Muscle of leg (tissue), 3 donors: ENCODE measurements at regions not wholly inside any gene's neighbourhood (a gene's known extent, or its start where the extent isn't known, plus 50 kb on each side); places are given as distances from the start of the nearest gene placed in this dataset.
A peak's percentile ranks its signal among the peaks of the same experiment; 100 is the strongest.

ENCODE experiments used
- DNase-seq: peaks from one replicate; pipeline ENCODE4 v3.0.0; 2013
- H3K27ac ChIP-seq: one replicate; pipeline ENCODE4 v1.5.1; 2013; ENCODE audit warnings: mild to moderate bottlenecking, low read length, control low read depth
- H3K27me3 ChIP-seq: one replicate; pipeline ENCODE4 v1.6.1; 2013; ENCODE audit warnings: low read length; ENCODE audit not compliant: control insufficient read depth, insufficient read depth
- H3K36me3 ChIP-seq: one replicate; pipeline ENCODE4 v1.6.1; 2013; ENCODE audit warnings: low read length; ENCODE audit not compliant: control insufficient read depth, insufficient read depth
- H3K4me1 ChIP-seq: one replicate; pipeline ENCODE4 v1.6.1; 2013; ENCODE audit warnings: low read length; ENCODE audit not compliant: control insufficient read depth, insufficient read depth
- H3K4me3 ChIP-seq: one replicate; pipeline ENCODE4 v1.5.1; 2013; ENCODE audit warnings: low read length, control low read depth
- H3K9me3 ChIP-seq: replicated peaks from 2 replicates; pipeline ENCODE4 v1.6.1; 2013; ENCODE audit warnings: low read depth, low read length; ENCODE audit not compliant: control insufficient read depth
- WGBS: methylation state at CpG from one replicate; pipeline ENCODE4 v1.1.5; 2013; ENCODE audit warnings: missing lambda C conversion rate; ENCODE audit not compliant: insufficient coverage; 5-methylcytosine and 5-hydroxymethylcytosine counted together

DNA sequence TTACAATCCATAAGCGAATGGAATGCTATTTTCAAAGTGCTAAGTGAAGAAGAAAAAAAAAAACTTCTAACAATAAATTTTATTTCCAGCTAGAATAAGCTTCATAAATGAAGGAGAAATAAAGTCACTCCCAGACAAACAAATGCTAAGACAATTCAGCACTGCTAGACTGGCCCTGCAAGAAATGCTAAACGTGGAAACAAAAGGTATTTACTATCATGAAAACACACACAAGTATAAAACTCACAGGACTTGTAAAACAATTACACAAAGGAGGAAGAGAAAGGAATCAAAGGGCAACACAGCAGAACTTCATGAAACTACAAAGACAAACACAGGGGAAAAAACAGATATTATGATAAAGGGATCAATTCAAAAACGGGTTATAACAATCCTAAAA, 85.8 kb upstream of the NELL2 start:
- WGBS, result no CpG with 5 or more reads among the region's 3 CpGs
- H3K4me1 ChIP-seq, result no peaks in the 10 kb centered on the region
- no peak overlapping the region for H3K27ac ChIP-seq
- H3K27me3 ChIP-seq, result no peaks in the 10 kb centered on the region
- peaks cover 5% of the 10 kb centered on the region for H3K9me3 ChIP-seq
- no peak overlapping the region for H3K4me3 ChIP-seq
- H3K36me3 ChIP-seq, result no peaks in the 10 kb centered on the region
- DNase-seq, result no peak

DNA sequence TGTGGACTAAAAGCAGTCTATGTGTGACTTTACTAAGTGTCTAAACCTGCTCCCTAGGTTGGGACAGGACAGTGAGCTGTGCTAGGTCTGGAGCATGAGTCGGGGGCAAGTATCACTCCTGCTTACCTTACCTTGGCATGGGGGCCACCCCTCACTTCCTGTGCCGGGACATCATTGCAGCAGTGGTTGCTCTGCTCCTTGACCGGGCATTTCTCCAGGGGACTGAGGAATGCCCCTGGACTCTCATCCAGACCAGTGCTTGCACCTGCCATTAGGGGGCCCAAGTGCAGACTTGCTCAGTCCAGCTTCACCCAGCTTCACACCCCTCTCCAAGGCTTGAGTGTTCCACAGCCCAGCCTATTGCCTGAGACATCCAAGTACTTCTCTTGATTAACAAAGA, 84.7 kb upstream of the NELL2 start:
- DNase-seq, result no peak
- peaks cover 4% of the 10 kb centered on the region for H3K9me3 ChIP-seq
- WGBS, result 95% methylated on average over 3 of the region's 3 CpGs

DNA sequence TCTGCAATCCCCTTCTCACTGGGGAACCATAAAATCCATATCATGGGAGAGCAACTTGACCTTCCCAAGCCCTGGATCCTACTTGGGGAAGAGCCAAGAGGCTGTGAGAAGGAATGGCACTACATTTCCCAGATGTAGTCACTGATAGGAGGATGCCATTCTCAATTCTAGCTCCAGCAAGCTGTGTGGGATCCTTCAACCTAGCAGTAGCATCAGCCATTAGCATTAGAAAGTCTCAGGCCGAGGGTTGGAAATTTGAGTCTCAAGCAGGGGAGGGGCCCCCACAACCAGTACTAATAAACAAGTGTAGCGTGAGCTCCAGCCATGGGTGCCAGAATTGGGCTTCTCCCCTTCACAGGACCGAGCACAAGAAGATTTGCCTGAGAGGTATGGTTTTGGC, 84.3 kb upstream of the NELL2 start:
- WGBS, result no CpG with 5 or more reads among the region's 3 CpGs
- DNase-seq, result no peak

More for the DNA sequence above, 84.7 kb upstream of the NELL2 start:
- Histone ChIP-seq H3K4me1 (no peaks in the 10 kb centered on the region), H3K36me3 (no peaks in the 10 kb centered on the region), H3K4me3 (no peak overlapping the region), H3K27ac (no peak overlapping the region), H3K27me3 (no peaks in the 10 kb centered on the region)

DNA sequence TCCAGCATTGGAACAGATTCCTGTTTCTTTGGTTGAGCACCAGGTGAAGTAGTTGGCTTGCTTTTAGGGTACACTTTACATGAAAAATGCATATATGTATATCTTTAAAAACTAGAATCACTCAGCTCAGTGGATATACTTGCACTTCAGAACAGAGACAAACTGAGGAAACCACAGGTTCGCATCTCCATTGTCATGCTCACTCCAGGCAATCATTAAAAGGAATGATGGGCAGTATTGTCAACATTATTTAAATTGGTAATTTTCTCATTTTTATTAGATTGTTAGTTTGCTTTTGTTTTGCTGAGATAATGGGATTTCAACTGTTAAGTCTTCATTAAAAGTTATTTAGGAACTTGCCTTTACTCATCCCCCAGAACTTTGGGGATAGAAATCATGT, 71.0 kb upstream of the NELL2 start:
- H3K9me3 ChIP-seq, result no peaks in the 10 kb centered on the region
- no CpG with 5 or more reads among the region's 1 CpG for WGBS

More for the DNA sequence above, 84.3 kb upstream of the NELL2 start:
- H3K27ac ChIP-seq, result no peak overlapping the region
- H3K27me3 ChIP-seq, result no peaks in the 10 kb centered on the region
- no peaks in the 10 kb centered on the region for H3K4me1 ChIP-seq
- H3K4me3 ChIP-seq, result no peak overlapping the region
- H3K9me3 ChIP-seq, result peaks cover 3% of the 10 kb centered on the region
- H3K36me3 ChIP-seq, result no peaks in the 10 kb centered on the region

DNA sequence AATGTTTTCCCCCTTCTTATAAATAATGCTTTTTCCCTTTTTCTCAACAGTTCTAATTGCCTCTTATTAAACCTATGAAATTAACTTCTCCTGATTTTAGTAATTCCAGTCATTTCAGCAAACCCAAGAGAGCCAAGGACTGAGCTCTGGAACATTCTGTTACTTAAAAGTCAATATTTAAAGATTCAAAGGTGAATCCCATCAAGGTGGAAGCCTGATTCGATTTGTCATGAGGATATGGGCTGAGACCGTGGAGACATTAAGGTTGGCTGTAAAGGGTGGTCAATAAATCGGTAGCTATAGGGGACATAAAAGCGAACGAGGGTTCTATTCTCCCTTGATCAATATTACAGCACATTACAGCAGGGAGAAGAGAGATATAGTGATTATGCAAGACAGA, 66.6 kb upstream of the NELL2 start:
- no peaks in the 10 kb centered on the region for H3K27me3 ChIP-seq
- no peaks in the 10 kb centered on the region for H3K9me3 ChIP-seq
- no peak overlapping the region for H3K27ac ChIP-seq
- H3K36me3 ChIP-seq, result no peaks in the 10 kb centered on the region
- no peak for DNase-seq
- no peak overlapping the region for H3K4me3 ChIP-seq
- no CpG with 5 or more reads among the region's 5 CpGs for WGBS
- H3K4me1 ChIP-seq, result no peaks in the 10 kb centered on the region

More for the DNA sequence above, 71.0 kb upstream of the NELL2 start:
- no peak overlapping the region for H3K4me3 ChIP-seq
- H3K4me1 ChIP-seq, result no peaks in the 10 kb centered on the region
- H3K36me3 ChIP-seq, result no peaks in the 10 kb centered on the region
- no peaks in the 10 kb centered on the region for H3K27me3 ChIP-seq
- DNase-seq, result no peak
- H3K27ac ChIP-seq, result no peak overlapping the region

DNA sequence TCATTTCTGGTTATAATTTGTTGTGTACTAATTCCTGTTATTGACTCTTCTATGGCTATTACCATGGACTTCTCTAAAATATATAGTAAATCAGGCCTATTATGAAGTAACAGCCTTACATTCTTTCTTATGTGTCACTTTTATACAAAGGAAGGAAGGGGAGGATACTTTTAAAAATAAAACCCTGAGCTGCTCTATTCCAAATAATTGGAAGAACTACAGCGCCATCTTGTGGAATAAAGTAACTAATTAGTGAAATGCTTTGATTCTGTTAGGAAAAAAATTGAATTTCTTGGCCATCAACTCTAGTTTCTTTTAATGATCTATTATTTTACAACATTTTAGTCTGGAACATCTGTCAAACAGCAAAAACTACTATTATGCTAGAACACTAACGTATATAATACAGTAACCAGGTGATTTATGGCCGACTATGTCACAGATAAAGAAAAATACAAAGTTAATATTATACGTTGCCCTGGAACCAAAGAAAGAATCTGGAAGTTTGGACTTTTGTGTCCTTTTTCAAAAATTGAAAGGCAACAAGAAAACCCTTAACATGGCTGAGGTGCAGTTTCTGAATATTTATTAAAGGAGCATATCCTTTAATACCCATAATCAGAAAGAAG, 55.0 kb upstream of the NELL2 start:
- DNase-seq, result peak; percentile 70
- no CpG with 5 or more reads among the region's 4 CpGs for WGBS
- no peaks in the 10 kb centered on the region for H3K9me3 ChIP-seq
- H3K36me3 ChIP-seq, result no peaks in the 10 kb centered on the region
- no peak overlapping the region for H3K4me3 ChIP-seq
- H3K4me1 ChIP-seq, result no peaks in the 10 kb centered on the region
- H3K27me3 ChIP-seq, result no peaks in the 10 kb centered on the region
- no peak overlapping the region for H3K27ac ChIP-seq

DNA sequence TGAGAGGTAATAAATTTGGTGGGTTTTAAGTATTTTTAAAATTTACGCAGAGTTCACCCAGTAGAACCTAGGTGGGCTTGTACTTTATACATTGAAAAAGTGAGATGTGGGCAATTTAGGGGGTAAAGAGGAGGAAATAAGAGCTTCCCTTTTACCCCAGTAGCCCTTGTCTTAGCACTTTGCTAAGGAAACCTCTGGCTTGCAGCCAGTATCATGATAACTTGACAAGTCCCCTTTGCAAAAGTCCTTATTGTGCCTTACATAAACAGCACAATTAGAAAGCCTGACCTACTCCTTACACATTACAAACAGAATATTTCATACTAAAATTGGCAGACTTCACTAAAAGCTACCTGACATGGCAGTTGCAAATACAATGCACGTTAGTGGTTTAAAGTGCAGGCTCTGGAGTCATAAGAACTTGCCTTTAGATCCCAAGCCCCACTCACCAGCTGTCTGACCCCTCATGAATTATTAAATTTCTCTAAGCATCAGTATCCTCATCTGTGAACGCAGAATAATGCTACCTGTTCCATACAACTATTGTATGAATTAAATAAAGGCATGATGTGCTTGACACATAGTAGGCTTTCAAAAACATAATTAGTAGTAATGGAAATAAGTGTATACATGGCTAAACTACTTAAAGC, 53.2 kb upstream of the NELL2 start:
- H3K9me3 ChIP-seq, result no peaks in the 10 kb centered on the region
- H3K4me3 ChIP-seq, result no peak overlapping the region
- no CpG with 5 or more reads among the region's 3 CpGs for WGBS
- no peaks in the 10 kb centered on the region for H3K36me3 ChIP-seq
- no peaks in the 10 kb centered on the region for H3K27me3 ChIP-seq
- DNase-seq, result peak; percentile 2
- no peak overlapping the region for H3K27ac ChIP-seq
- no peaks in the 10 kb centered on the region for H3K4me1 ChIP-seq
